ENCODE measurements at regions not wholly inside any gene's neighbourhood (a gene's known extent, or its start where the extent isn't known, plus 50 kb on each side); places are given as distances from the start of the nearest gene placed in this dataset.

DNA sequence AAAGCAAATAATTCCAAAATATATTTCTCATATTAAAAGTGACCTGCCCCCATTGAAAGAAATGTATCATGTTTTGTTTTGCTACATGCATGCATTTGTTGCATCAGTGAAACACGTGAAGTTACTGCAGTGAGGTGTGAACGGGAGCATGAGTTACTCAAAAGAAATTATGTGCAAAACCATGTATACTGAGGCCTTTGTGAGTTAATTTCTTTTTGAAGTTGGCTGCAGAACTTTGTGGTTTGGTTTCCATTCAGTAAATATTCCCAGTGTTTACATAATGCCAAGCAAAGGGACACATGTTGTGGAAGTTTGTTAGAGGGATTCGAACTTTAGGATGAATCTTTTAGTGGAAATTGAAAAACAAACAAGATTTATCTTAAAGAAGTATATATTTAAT lies 619.4 kb upstream of the ADAMTS5 start:
- Histone ChIP-seq H3K9me3 (no peaks in the 10 kb centered on the region), H3K4me1 (no peaks in the 10 kb centered on the region), H3K4me3 (no peak overlapping the region), H3K27ac (no peak overlapping the region), H3K27me3 (no peaks in the 10 kb centered on the region), H3K36me3 (no peaks in the 10 kb centered on the region)
- TF ChIP-seq, protein P1, sequence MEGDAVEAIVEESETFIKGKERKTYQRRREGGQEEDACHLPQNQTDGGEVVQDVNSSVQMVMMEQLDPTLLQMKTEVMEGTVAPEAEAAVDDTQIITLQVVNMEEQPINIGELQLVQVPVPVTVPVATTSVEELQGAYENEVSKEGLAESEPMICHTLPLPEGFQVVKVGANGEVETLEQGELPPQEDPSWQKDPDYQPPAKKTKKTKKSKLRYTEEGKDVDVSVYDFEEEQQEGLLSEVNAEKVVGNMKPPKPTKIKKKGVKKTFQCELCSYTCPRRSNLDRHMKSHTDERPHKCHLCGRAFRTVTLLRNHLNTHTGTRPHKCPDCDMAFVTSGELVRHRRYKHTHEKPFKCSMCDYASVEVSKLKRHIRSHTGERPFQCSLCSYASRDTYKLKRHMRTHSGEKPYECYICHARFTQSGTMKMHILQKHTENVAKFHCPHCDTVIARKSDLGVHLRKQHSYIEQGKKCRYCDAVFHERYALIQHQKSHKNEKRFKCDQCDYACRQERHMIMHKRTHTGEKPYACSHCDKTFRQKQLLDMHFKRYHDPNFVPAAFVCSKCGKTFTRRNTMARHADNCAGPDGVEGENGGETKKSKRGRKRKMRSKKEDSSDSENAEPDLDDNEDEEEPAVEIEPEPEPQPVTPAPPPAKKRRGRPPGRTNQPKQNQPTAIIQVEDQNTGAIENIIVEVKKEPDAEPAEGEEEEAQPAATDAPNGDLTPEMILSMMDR (IDR thresholded peaks at IDR 0.05): no peak
- TF ChIP-seq POLR2A (IDR thresholded peaks at IDR 0.05): no peak
- intact Hi-C loops (cut with DNase I; ENCODE audit: low total_unique reads): no loop called here
- no peak for DNase-seq

DNA sequence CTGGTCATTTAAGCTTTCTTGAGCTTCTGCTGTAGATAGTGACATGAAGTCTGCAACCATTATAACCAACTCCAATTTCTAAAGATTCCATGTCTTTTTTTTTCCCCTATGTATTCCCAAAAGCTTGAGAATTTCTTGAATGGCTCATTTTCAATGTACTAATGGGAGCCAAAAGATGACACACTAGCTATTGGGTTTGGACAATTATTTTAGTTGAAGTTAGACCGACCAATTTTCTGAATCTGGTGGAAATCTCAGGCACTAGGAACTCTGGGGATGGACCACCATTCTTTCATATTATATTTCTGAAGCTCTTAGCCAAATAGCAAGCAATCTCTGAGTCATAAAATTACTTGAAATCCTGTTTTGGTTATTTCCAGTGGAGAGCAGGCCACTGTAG lies 617.4 kb upstream of the ADAMTS5 start:
- Histone ChIP-seq H3K27ac (no peak overlapping the region), H3K4me3 (no peak overlapping the region), H3K9me3 (no peaks in the 10 kb centered on the region), H3K36me3 (no peaks in the 10 kb centered on the region), H3K4me1 (no peaks in the 10 kb centered on the region), H3K27me3 (no peaks in the 10 kb centered on the region)
- intact Hi-C loops (cut with DNase I; ENCODE audit: low total_unique reads): no loop called here
- no peak for DNase-seq
- TF ChIP-seq, protein P1 (IDR thresholded peaks at IDR 0.05): no peak
- TF ChIP-seq POLR2A (IDR thresholded peaks at IDR 0.05): no peak

DNA sequence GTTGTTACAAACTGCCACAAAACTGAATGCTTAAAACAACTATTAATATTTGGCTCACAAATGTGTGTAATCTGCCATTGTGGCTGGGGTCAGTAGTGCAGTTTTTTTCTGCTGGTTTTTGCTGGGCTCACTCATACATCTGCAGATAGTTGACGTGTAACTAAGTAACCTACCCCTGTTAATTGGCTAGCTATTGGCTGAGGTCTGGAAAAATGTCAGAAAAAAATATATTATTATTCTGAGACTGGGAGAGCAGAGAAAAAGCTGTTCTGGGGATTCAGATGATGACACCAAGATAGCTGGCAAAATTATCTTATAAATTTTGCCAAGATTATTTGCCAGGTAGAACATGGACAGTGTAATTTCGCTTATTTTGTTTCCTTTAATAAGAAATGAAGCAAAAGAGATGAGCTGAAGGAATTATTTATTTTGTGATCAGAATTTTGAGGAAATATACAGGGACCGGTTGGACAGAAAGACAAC lies 616.1 kb upstream of the ADAMTS5 start:
- TF ChIP-seq, protein P1 (IDR thresholded peaks at IDR 0.05): no peak
- no peak for TF ChIP-seq POLR2A (IDR thresholded peaks at IDR 0.05)
- no peaks in the 10 kb centered on the region for H3K9me3 ChIP-seq
- H3K36me3 ChIP-seq: no peaks in the 10 kb centered on the region
- no peak for DNase-seq
- H3K27ac ChIP-seq: no peak overlapping the region
- intact Hi-C loops (cut with DNase I; ENCODE audit: low total_unique reads): no loop called here
- no peaks in the 10 kb centered on the region for H3K27me3 ChIP-seq
- H3K4me1 ChIP-seq: no peaks in the 10 kb centered on the region
- H3K4me3 ChIP-seq: no peak overlapping the region

DNA sequence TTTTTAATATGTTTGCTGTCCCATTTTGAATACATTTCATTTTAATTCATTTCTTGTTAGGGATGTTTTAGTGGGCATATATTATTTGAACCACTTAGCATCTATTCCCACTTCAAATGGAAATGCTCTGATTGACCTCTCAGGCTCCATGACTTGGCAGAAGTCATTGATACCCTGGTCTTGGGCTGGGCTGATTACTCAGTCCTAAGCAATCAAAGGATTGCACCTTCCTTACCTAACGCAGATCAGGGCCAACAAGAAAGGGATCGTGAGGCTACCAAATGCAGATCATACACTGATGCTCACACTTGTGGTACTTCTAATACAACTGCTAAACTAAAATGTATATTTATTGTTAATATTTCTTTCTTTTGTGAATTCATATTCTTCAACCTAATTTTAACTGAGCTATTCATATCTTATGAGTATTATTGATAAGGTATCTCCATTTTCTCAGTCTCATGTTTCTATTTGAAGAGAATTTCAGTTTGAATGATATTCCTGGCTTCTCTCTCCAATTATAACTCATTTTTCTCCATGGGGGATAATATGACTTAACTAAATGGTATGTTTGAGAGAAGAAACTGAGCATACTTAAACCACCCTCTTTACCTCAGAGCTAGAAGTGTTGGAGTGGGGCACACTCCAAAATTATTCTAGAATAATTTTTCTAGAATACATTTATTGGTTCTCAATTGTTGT lies 615.5 kb upstream of the ADAMTS5 start:
- no peak overlapping the region for H3K27ac ChIP-seq
- no peaks in the 10 kb centered on the region for H3K4me1 ChIP-seq
- TF ChIP-seq POLR2A (IDR thresholded peaks at IDR 0.05): no peak
- TF ChIP-seq, protein P1 (IDR thresholded peaks at IDR 0.05): no peak
- no peak overlapping the region for H3K4me3 ChIP-seq
- intact Hi-C loops (cut with DNase I; ENCODE audit: low total_unique reads): no loop called here
- no peak for DNase-seq
- H3K9me3 ChIP-seq: no peaks in the 10 kb centered on the region
- no peaks in the 10 kb centered on the region for H3K27me3 ChIP-seq
- no peaks in the 10 kb centered on the region for H3K36me3 ChIP-seq

DNA sequence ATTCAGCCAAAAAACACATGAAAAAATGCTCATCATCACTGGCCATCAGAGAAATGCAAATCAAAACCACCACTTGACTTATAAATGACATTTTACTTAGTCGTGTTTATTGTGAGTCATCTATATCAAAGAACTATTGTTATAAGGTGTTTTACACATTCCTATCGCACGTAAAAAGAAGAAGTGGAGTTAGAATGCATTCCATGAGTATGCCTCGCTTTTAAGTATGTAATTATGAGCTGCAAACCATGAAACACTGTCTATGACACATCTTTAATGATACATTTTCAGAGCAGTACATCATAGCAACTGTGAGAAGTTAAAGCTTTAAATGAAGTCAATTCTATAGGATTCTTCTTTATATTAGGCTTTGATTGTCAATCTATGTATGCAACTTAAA lies 614.3 kb upstream of the ADAMTS5 start:
- intact Hi-C loops (cut with DNase I; ENCODE audit: low total_unique reads): no loop called here
- H3K4me3 ChIP-seq: no peak overlapping the region
- H3K27me3 ChIP-seq: no peaks in the 10 kb centered on the region
- no peak for DNase-seq
- no peaks in the 10 kb centered on the region for H3K9me3 ChIP-seq
- TF ChIP-seq, protein P1 (IDR thresholded peaks at IDR 0.05): no peak
- no peak for TF ChIP-seq POLR2A (IDR thresholded peaks at IDR 0.05)
- H3K27ac ChIP-seq: no peak overlapping the region
- H3K4me1 ChIP-seq: no peaks in the 10 kb centered on the region
- H3K36me3 ChIP-seq: no peaks in the 10 kb centered on the region

Data from uterus (tissue), 3 donors.